ENCODE measurements at regions not wholly inside any gene's neighbourhood (a gene's known extent, or its start where the extent isn't known, plus 50 kb on each side); places are given as distances from the start of the nearest gene placed in this dataset.

- DNase-seq, result no peak
- no peak for ATAC-seq (ENCODE audit: poor library complexity)
- intact Hi-C loops (cut with DNase I), result no loop called here
These were observed 590.4 kb downstream of the MED13L start for GRCh38 chr12:115687094-115687493.

DNA sequence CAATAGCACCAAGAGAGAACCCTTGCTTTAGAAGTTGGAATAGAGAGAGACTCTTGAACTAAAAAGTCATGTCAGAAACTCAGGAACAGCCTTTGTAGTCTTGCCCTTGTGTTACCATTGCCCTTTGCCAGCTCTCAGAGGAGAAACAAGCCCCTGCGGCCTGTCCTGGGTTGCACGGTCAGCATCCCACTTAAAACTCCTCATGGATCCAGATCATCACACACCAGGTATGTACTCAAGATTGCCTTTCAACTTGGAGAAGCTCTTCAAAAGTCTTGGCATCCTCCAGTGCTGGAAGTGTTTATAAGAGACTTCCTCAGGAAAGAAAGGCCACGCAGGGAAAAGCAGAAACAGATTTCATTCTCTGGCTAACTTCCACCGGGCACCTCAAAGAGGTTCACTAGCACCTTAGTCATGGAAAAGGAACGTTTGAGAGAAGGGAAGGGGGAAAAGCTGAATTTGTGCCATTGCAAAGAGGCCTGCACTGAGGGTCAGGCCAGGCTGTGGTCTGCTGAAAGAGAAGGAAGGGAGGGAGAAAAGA lies 594.2 kb downstream of the MED13L start:
- DNase-seq, result no peak
- intact Hi-C loops (cut with DNase I), result no loop called here
- ATAC-seq (ENCODE audit: poor library complexity), result no peak

- ATAC-seq (ENCODE audit: poor library complexity) (no peak), DNase-seq (no peak)
- intact Hi-C loops (cut with DNase I), result no loop called here
These were observed 596.5 kb downstream of the MED13L start for GRCh38 chr12:115680967-115681366.

GRCh38 chr12:115672506-115673080 lies 604.9 kb downstream of the MED13L start:
- DNase-seq (no peak), ATAC-seq (ENCODE audit: poor library complexity) (no peak)
- intact Hi-C loops (cut with DNase I), result no loop called here

DNA sequence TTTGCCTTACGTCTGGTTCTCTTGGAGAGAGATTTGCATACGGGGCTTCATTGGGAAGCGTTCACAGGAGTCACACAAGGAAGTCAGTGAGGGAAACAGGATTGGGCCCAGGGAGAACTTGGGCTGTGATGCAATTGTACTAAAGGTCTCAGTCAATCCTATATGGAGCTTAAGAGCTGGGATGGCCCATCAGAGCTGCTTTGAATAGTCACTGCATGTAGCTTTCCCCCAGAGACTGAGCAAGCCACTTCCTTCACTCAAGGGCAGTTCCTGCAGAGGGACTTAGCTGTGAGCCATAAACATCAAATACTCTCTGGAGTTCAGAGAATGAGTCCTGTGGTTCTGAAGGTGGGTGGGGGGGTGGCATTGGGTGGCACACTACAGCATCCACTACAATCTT lies 605.4 kb downstream of the MED13L start:
- ATAC-seq (ENCODE audit: poor library complexity), result no peak
- intact Hi-C loops (cut with DNase I), result no loop called here
- no peak for DNase-seq

DNA sequence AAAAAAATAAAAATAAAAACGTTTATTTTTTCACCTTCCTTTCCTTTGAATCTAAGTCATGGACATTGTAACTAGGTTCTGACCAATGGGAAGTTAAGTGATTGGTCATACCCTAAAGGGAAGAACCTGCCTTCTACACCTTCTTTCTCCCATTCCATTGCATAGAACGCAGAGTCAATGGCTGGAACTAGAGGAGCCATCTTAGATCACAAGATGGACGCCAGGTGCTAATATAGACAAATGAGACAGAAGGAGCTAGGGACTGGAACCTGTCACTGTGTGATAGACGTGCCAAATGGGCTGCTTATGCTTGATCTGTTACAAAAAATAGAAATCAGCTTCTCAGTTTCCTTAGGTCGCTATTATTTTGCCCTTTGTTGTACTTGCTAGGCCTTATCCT lies 606.6 kb downstream of the MED13L start:
- intact Hi-C loops (cut with DNase I), result no loop called here
- ATAC-seq (ENCODE audit: poor library complexity), result no peak
- no peak for DNase-seq

DNA sequence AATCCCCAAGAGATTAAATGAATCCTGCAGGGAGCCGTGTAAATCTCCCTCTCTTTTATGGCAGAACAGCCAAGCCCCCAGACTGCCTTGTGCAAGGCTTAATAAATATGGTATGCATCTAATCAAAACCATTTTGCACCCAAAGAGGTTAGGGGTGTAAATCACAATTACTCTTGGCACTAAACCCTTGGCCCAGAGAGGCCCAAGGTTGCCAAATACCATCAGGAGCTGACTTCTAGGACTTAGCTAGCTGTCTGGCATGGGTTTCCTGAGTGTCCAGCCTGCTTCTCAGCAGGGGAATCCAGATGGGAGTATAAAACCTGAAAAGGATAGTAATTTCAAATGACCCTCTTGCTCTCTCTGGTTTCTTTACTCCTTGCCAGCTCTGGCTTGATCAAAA lies 610.4 kb downstream of the MED13L start:
- DNase-seq (no peak), ATAC-seq (ENCODE audit: poor library complexity) (no peak)
- intact Hi-C loops (cut with DNase I), result no loop called here

- DNase-seq (no peak), ATAC-seq (ENCODE audit: poor library complexity) (no peak)
- intact Hi-C loops (cut with DNase I), result no loop called here
These were observed 611.3 kb downstream of the MED13L start for GRCh38 chr12:115666168-115666567.

- ATAC-seq (ENCODE audit: poor library complexity) (peak; percentile 51), DNase-seq (no peak)
- intact Hi-C loops (cut with DNase I), result no loop called here
These were observed 616.4 kb downstream of the MED13L start for GRCh38 chr12:115661112-115661511.

DNA sequence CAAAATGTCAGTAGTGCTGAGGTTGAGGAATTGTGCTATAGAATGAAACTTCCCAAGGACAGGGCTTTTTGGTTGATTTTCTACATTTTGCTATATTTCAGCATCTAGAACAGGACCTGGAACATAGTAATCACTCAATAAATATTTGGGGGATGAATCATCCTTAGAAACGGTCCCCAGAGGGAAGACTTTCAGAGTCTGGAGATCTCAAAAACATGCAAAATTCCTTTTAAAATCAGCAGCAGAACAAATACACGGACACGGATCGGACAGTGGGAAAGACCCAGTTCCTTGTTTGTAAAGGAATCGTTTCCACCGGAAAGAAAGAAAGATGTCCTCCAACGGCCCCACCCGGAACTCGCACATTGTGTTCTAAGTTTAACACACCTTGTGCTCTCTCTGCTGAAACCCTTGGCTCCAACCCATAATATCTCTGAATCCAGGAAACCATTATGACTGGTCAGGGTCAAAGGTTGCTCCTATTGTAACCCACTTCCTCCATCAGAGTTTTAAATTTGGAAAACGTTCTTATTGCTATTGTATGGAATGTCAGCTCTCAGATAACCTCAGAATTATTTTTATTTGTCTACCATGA lies 617.2 kb downstream of the MED13L start:
- peak; percentile 79 for ATAC-seq (ENCODE audit: poor library complexity)
- DNase-seq, result no peak
- intact Hi-C loops (cut with DNase I), result no loop called here

DNA sequence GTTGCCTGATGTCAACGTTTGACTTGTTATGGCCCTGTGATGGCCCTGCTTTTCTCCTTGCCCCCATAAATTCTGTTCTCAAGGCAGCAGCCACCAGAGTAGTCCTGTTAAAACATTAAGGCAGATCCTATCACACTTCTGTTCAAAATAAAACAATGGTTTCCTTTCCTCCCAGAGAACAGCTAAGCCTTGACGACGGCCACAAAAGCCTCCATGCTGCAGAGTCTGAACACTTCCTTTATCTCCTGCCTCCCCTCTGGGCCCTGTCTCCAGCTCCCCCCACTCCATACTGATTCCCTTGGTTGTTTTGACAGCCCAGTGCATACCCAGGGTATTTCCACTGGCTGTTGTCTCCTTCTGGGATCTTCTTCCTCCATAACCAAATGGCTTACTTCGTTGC lies 618.1 kb downstream of the MED13L start:
- no peak for ATAC-seq (ENCODE audit: poor library complexity)
- DNase-seq, result no peak
- intact Hi-C loops (cut with DNase I), result no loop called here

DNA sequence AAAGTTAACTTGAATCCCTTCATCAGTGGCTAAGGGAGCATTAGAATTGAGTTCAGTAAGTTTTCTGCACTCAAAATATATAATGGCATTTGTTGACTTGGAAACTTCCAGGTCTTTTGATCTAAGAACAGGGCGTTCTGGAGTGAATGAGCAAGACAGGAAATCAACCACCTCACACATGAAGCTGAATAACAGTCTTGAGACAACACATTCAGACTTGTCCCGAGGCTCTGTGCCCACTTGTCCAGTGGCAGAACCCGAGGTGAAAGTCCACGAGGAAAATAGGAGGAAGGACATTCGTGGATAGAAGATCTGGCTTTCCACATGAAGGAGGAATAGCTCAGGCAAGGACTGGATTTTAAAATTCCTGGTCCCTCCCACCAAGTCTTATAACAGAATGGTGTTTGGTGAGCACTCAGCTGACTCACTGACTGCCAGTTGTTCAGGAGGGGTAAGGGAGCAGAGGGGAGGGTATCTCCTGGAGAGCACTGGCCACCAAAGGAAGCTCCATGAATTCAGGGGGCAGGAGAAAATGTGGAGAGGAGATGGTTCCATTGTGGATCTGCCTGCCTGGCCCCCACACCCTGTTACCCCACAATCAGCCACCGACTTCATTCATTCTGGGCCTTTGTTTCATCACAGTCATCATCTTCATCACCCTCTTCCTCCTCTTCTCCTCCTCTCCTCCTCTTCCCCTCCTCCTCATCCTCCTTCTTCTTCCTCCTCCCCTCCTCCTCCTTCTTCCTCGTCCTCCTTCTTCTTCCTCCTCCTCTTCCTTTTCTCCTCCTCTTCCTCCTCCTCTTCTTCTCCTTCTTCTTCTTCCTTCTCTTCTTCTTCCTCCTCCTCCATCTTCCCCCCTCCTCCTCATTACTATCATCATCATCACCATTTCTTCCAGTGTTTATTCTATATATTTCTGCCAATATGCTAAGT lies 620.1 kb downstream of the MED13L start:
- intact Hi-C loops (cut with DNase I), result no loop called here
- no peak for DNase-seq
- ATAC-seq (ENCODE audit: poor library complexity), result no peak

GRCh38 chr12:115650026-115650425 lies 627.5 kb downstream of the MED13L start:
- no peak for ATAC-seq (ENCODE audit: poor library complexity)
- no peak for DNase-seq
- intact Hi-C loops (cut with DNase I), result no loop called here

DNA sequence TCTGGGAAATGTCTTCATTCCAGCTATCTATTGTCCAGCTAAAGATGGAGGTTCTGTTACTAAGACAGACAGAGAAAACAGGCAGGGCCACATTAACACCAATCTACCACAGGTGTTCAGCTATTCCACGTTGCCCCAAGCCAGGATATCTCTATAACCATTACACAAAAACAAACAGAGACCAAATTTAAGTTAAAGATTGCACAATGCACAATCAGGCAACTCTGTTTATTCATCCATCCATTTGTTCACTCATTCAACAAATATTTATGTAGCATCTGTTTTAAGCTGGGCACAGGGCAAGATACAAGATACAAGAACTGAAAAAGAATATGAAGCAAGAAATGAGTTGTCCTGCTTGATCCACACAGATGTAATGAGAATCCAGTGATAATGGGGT lies 629.0 kb downstream of the MED13L start:
- ATAC-seq (ENCODE audit: poor library complexity) (no peak), DNase-seq (no peak)
- intact Hi-C loops (cut with DNase I), result no loop called here

- ATAC-seq (ENCODE audit: poor library complexity) (no peak), DNase-seq (no peak)
- intact Hi-C loops (cut with DNase I), result no loop called here
These were observed 631.3 kb downstream of the MED13L start for GRCh38 chr12:115646210-115646609.

DNA sequence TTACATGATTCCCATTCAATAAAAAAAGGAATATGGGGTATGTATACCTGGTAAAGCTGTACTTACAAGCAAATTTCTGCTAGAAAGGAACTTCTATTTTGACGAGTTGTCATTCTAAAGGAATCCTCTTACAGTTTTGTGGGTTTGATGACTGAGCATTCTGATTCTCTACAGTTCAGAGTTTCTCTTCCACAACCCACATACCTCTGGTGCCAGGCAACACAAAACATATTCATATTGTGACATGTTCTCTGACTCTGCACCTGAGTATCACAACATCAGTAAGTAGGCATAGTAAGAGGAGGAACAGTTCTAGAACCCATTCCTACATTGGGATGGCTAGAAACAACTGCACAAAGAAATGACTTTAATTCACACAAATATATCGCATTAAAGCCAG lies 636.6 kb downstream of the MED13L start:
- no peak for DNase-seq
- intact Hi-C loops (cut with DNase I), result no loop called here

GRCh38 chr12:115639648-115640012 lies 637.9 kb downstream of the MED13L start:
- ATAC-seq (ENCODE audit: poor library complexity), result no peak
- DNase-seq, result no peak
- intact Hi-C loops (cut with DNase I), result loop anchor here (10.0 kb wide), 1 partner anchor 975 kb away; no protein-coding TSS in a partner anchor

More for the DNA sequence above, 636.6 kb downstream of the MED13L start:
- ATAC-seq (ENCODE audit: poor library complexity), result no peak

- intact Hi-C loops (cut with DNase I), result loop anchor here (10.0 kb wide), 1 partner anchor 974 kb away; no protein-coding TSS in a partner anchor
- ATAC-seq (ENCODE audit: poor library complexity) (no peak), DNase-seq (no peak)
These were observed 638.5 kb downstream of the MED13L start for GRCh38 chr12:115638733-115639647.

- intact Hi-C loops (cut with DNase I), result loop anchor here (10.0 kb wide), 1 partner anchor 972 kb away; no protein-coding TSS in a partner anchor
- no peak for ATAC-seq (ENCODE audit: poor library complexity)
These were observed 640.9 kb downstream of the MED13L start for GRCh38 chr12:115636546-115636945.

More at GRCh38 chr12:115636546-115636945, 640.9 kb downstream of the MED13L start:
- DNase-seq, result no peak
